Panc1 (cell line): ENCODE measurements at regions not wholly inside any gene's neighbourhood (a gene's known extent, or its start where the extent isn't known, plus 50 kb on each side); places are given as distances from the start of the nearest gene placed in this dataset.

Experiments used
- CTCF ChIP-seq: fragments of 450-650 bp; IDR thresholded peaks from 2 replicates; pipeline ENCODE4 v1.5.1; 2017; ENCODE audit warnings: mild to moderate bottlenecking
- POLR2AphosphoS5 ChIP-seq: IDR thresholded peaks from 2 replicates; pipeline ENCODE4 v1.6.1; 2012; ENCODE audit warnings: mild to moderate bottlenecking, low read depth, low read length, moderate library complexity
- REST ChIP-seq, 2 experiments: IDR thresholded peaks; 2 replicates each; pipeline ENCODE4 v1.6.1; 2011 to 2012; ENCODE audit warnings: low read depth in 2 of 2, control low read depth in 1 of 2, low read length in 1 of 2, mild to moderate bottlenecking in 1 of 2, moderate library complexity in 1 of 2; ENCODE audit not compliant: insufficient read depth in 1 of 2
- SIN3A ChIP-seq: IDR thresholded peaks from 2 replicates; pipeline ENCODE4 v1.6.1; 2012; ENCODE audit warnings: low read depth, mild to moderate bottlenecking, low read length, moderate library complexity, borderline replicate concordance; ENCODE audit not compliant: insufficient read depth
- TCF7L2 ChIP-seq: IDR thresholded peaks from 2 replicates; pipeline ENCODE4 v1.6.1; 2011; ENCODE audit warnings: mild to moderate bottlenecking, low read depth, low read length, inconsistent platforms

DNA sequence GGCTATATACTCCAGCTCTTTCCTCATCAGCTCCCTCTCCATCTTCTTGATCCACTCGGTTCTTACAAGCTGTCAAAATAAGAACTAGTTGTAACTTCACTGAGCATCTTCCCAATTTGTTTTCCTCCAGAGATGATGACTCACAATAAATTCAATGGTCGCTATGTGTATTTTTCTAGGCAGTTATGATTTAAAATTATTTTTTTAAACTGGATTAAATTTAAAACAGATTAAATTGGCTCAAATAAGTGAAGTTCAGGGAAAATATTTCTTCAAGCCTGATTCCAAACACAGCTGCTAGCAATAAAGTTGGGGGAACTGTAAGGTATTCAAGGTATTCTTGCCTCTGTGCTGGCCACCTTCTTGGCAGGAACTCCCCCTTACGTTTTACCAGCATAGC lies 717.7 kb upstream of the USP15 start:
- TF ChIP-seq REST (IDR thresholded peaks at IDR 0.05; ENCODE audit: insufficient read depth in 1 of 2, low read depth in 2 of 2, low read length in 1 of 2) (no peak), SIN3A (no peak), CTCF (no peak), TCF7L2 (no peak), POLR2AphosphoS5 (no peak)
